ENCODE measurements at regions not wholly inside any gene's neighbourhood (a gene's known extent, or its start where the extent isn't known, plus 50 kb on each side); places are given as distances from the start of the nearest gene placed in this dataset.

GRCh38 chr3:181764544-181764943 is 52.8 kb downstream of the SOX2 start:
- ChIA-PET POLR2A (no interaction called here), CTCF (no interaction called here)
- no peak for TF ChIP-seq CTCF (IDR thresholded peaks at IDR 0.05; ENCODE audit: control extremely low read depth, extremely low read depth, low read depth, missing control alignments)
- no peak for DNase-seq (ENCODE audit: extremely low spot score)

DNA sequence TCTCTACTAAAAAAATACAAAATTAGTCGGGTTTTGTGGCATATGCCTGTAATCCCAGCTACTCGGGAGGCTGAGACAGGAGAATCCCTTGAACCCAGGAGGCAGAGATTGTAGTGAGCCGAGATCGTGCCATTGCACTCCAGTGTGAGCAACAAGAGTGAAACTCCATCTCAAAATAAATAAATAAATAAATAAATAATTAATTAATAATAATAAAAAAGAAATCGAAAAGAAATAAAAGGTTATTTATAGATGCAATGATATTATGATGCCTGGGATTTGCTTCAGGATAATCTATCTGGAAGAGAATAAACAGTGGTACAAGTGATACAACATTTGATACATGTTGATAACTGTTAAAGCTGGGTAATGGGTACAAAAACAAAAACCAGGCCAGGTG is 58.6 kb downstream of the SOX2 start:
- DNase-seq (ENCODE audit: extremely low spot score): no peak
- ChIA-PET CTCF (no interaction called here), POLR2A (no interaction called here)
- TF ChIP-seq CTCF (IDR thresholded peaks at IDR 0.05; ENCODE audit: control extremely low read depth, extremely low read depth, low read depth, missing control alignments): no peak

- TF ChIP-seq CTCF (IDR thresholded peaks at IDR 0.05; ENCODE audit: control extremely low read depth, extremely low read depth, low read depth, missing control alignments): no peak
- CTCF ChIA-PET: interaction anchor here (1.2 to 1.9 kb wide), 2 partner anchors 11 to 69 kb away, joined by 3 to 4 read pairs; no protein-coding TSS in a partner anchor
- POLR2A ChIA-PET: no interaction called here
- no peak for DNase-seq (ENCODE audit: extremely low spot score)
Measured at GRCh38 chr3:181771120-181771519, 59.4 kb downstream of the SOX2 start.

DNA sequence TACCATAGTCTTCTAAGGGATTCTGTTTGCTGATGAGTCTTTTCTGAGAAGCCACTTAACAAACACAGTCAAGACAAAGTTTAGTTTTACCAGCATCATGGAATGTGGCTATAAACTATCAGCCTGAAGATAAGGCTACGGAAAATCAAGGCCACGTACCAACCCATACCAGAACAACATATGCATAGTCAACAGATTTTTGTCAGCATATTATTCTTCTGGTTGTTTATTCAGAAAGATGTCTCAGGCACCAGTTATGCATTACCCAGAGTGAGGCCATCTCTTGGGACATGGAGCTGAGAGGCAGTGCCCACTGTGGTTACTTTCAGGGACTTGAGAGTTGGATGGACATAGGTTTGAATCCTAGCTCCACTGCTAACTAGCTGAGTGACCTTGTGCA is 60.4 kb downstream of the SOX2 start:
- ChIA-PET POLR2A (no interaction called here), CTCF (interaction anchor here (1.2 to 1.9 kb wide), 2 partner anchors 10 to 70 kb away, joined by 3 to 4 read pairs; no protein-coding TSS in a partner anchor)
- DNase-seq (ENCODE audit: extremely low spot score): no peak
- no peak for TF ChIP-seq CTCF (IDR thresholded peaks at IDR 0.05; ENCODE audit: control extremely low read depth, extremely low read depth, low read depth, missing control alignments)

- POLR2A ChIA-PET: no interaction called here
Measured at GRCh38 chr3:181773921-181774320, 62.2 kb downstream of the SOX2 start.

GRCh38 chr3:181782306-181782954 is 70.7 kb downstream of the SOX2 start:
- TF ChIP-seq CTCF (IDR thresholded peaks at IDR 0.05; ENCODE audit: control extremely low read depth, extremely low read depth, low read depth, missing control alignments): no peak
- DNase-seq (ENCODE audit: extremely low spot score): no peak
- ChIA-PET POLR2A (no interaction called here), CTCF (interaction anchor here (1.8 kb wide), 1 partner anchor 11 kb away, joined by 3 read pairs; no protein-coding TSS in a partner anchor)

More at GRCh38 chr3:181773921-181774320, 62.2 kb downstream of the SOX2 start:
- no peak for TF ChIP-seq CTCF (IDR thresholded peaks at IDR 0.05; ENCODE audit: control extremely low read depth, extremely low read depth, low read depth, missing control alignments)
- DNase-seq (ENCODE audit: extremely low spot score): no peak
- CTCF ChIA-PET: no interaction called here
